T-helper 1 cell (primary cell): ENCODE measurements at regions not wholly inside any gene's neighbourhood (a gene's known extent, or its start where the extent isn't known, plus 50 kb on each side); places are given as distances from the start of the nearest gene placed in this dataset.
A peak's percentile ranks its signal among the peaks of the same experiment; 100 is the strongest.
"Not testable (repeated sequence)": the region's sequence is repeated elsewhere in the genome, so short reads cannot be mapped to it uniquely, and the experiment has no call there.

Experiments used
- DNase-seq, 5 donors: peaks; one replicate each; pipeline ENCODE4 v3.0.0-alpha.2; 2012 to 2020

- DNase-seq, result no peak
Measured at GRCh38 chr6:12479881-12480280, 189.7 kb downstream of the EDN1 start.

GRCh38 chr6:12480379-12480778, 190.2 kb downstream of the EDN1 start:
- no peak for DNase-seq

- DNase-seq, result no peak
Measured at GRCh38 chr6:12481292-12481691, 191.1 kb downstream of the EDN1 start.

GRCh38 chr6:12481850-12482249, 191.7 kb downstream of the EDN1 start:
- no peak for DNase-seq

GRCh38 chr6:12482386-12483375, 192.5 kb downstream of the EDN1 start:
- DNase-seq, result no peak

GRCh38 chr6:12483712-12484111, 193.6 kb downstream of the EDN1 start:
- peak in 1 of 5 donors; percentile 3 for DNase-seq

GRCh38 chr6:12484519-12484918, 194.4 kb downstream of the EDN1 start:
- DNase-seq, result no peak

GRCh38 chr6:12485226-12485764, 195.1 kb downstream of the EDN1 start:
- DNase-seq, result no peak

GRCh38 chr6:12485837-12486236, 195.7 kb downstream of the EDN1 start:
- no peak for DNase-seq

GRCh38 chr6:12490351-12490903, 200.3 kb downstream of the EDN1 start:
- DNase-seq, result no peak

GRCh38 chr6:12490904-12491571, 200.9 kb downstream of the EDN1 start:
- no peak for DNase-seq

GRCh38 chr6:12492929-12493328, 202.8 kb downstream of the EDN1 start:
- not testable (repeated sequence) for DNase-seq

GRCh38 chr6:12493446-12493845, 203.3 kb downstream of the EDN1 start:
- no peak for DNase-seq

- no peak for DNase-seq
Measured at GRCh38 chr6:12494161-12494560, 204.0 kb downstream of the EDN1 start.

GRCh38 chr6:12501990-12502389, 211.8 kb downstream of the EDN1 start:
- DNase-seq, result no peak

- DNase-seq, result no peak
Measured at GRCh38 chr6:12504325-12504966, 212.1 kb upstream of the PHACTR1 start.

- DNase-seq, result no peak
Measured at GRCh38 chr6:12505486-12505885, 211.1 kb upstream of the PHACTR1 start.

- DNase-seq, result no peak
Measured at GRCh38 chr6:12506159-12506558, 210.4 kb upstream of the PHACTR1 start.

- DNase-seq, result no peak
Measured at GRCh38 chr6:12507636-12508035, 208.9 kb upstream of the PHACTR1 start.

GRCh38 chr6:12508553-12508952, 208.0 kb upstream of the PHACTR1 start:
- DNase-seq, result no peak

GRCh38 chr6:12509060-12509459, 207.5 kb upstream of the PHACTR1 start:
- no peak for DNase-seq

GRCh38 chr6:12516070-12516469, 200.5 kb upstream of the PHACTR1 start:
- DNase-seq, result no peak

GRCh38 chr6:12522347-12522746, 194.2 kb upstream of the PHACTR1 start:
- DNase-seq, result no peak
